Glutamatergic neuron (in vitro differentiated cells): ENCODE measurements at regions not wholly inside any gene's neighbourhood (a gene's known extent, or its start where the extent isn't known, plus 50 kb on each side); places are given as distances from the start of the nearest gene placed in this dataset.

ENCODE experiments used
- DNase-seq: peaks from one replicate; pipeline ENCODE4 v3.0.0; 2022
- H3K27ac Mint-ChIP-seq: one replicate; pipeline ENCODE4 v1.8.0; 2020; ENCODE audit warnings: mild to moderate bottlenecking, mixed read lengths, inconsistent platforms; ENCODE audit not compliant: unreplicated experiment
- H3K27me3 Mint-ChIP-seq: one replicate; pipeline ENCODE4 v1.8.0; 2020; ENCODE audit warnings: mild to moderate bottlenecking, moderate library complexity, mixed read lengths, inconsistent platforms; ENCODE audit not compliant: unreplicated experiment
- H3K36me3 Mint-ChIP-seq: one replicate; pipeline ENCODE4 v1.8.0; 2020; ENCODE audit warnings: mild to moderate bottlenecking, mixed read lengths, inconsistent platforms; ENCODE audit not compliant: unreplicated experiment
- H3K4me1 Mint-ChIP-seq: one replicate; pipeline ENCODE4 v1.8.0; 2020; ENCODE audit warnings: mild to moderate bottlenecking, low read depth, mixed read lengths, inconsistent platforms; ENCODE audit not compliant: unreplicated experiment
- H3K4me3 Mint-ChIP-seq: one replicate; pipeline ENCODE4 v1.8.0; 2020; ENCODE audit warnings: mild to moderate bottlenecking, mixed read lengths, inconsistent platforms; ENCODE audit not compliant: unreplicated experiment
- H3K9me3 Mint-ChIP-seq: one replicate; pipeline ENCODE4 v1.8.0; 2020; ENCODE audit warnings: mild to moderate bottlenecking, moderate library complexity, mixed read lengths, inconsistent platforms; ENCODE audit not compliant: unreplicated experiment
- CTCF ChIP-seq: fragments of 200-600 bp; sonication (generic); IDR thresholded peaks from one replicate; pipeline ENCODE4 v1.5.0; 2021; ENCODE audit not compliant: partially characterized antibody, unreplicated experiment

GRCh38 chr11:60592601-60593000 is 77.4 kb downstream of the MS4A13 start:
- H3K27ac Mint-ChIP-seq, result no peak overlapping the region
- H3K4me3 Mint-ChIP-seq, result no peak overlapping the region
- H3K27me3 Mint-ChIP-seq, result peaks cover 3% of the 10 kb centered on the region
- H3K4me1 Mint-ChIP-seq, result no peaks in the 10 kb centered on the region
- peaks cover 8% of the 10 kb centered on the region for H3K36me3 Mint-ChIP-seq
- no peak for DNase-seq
- peaks cover 3% of the 10 kb centered on the region for H3K9me3 Mint-ChIP-seq
- no peak for TF ChIP-seq CTCF

- DNase-seq, result no peak
- H3K4me3 Mint-ChIP-seq, result no peak overlapping the region
- peaks cover 3% of the 10 kb centered on the region for H3K9me3 Mint-ChIP-seq
- no peak for TF ChIP-seq CTCF
- peak overlapping the region; percentile 50 for H3K27ac Mint-ChIP-seq
- H3K27me3 Mint-ChIP-seq, result peaks cover 3% of the 10 kb centered on the region
- H3K4me1 Mint-ChIP-seq, result no peaks in the 10 kb centered on the region
- peaks cover 8% of the 10 kb centered on the region for H3K36me3 Mint-ChIP-seq
These were observed 79.9 kb downstream of the MS4A13 start for GRCh38 chr11:60594998-60595642.

GRCh38 chr11:60607483-60607882 is 91.9 kb upstream of the MS4A8 start:
- Mint-ChIP-seq H3K27me3 (no peaks in the 10 kb centered on the region), H3K27ac (no peak overlapping the region), H3K9me3 (no peaks in the 10 kb centered on the region), H3K36me3 (no peaks in the 10 kb centered on the region), H3K4me1 (no peaks in the 10 kb centered on the region), H3K4me3 (no peak overlapping the region)
- TF ChIP-seq CTCF, result peak; percentile 72
- no peak for DNase-seq

GRCh38 chr11:60609632-60610031 is 89.8 kb upstream of the MS4A8 start:
- H3K27me3 Mint-ChIP-seq, result no peaks in the 10 kb centered on the region
- H3K4me1 Mint-ChIP-seq, result no peaks in the 10 kb centered on the region
- H3K4me3 Mint-ChIP-seq, result no peak overlapping the region
- H3K27ac Mint-ChIP-seq, result no peak overlapping the region
- TF ChIP-seq CTCF, result no peak
- H3K36me3 Mint-ChIP-seq, result no peaks in the 10 kb centered on the region
- DNase-seq, result no peak
- H3K9me3 Mint-ChIP-seq, result no peaks in the 10 kb centered on the region

- no peak for TF ChIP-seq CTCF
- DNase-seq, result no peak
- H3K36me3 Mint-ChIP-seq, result no peaks in the 10 kb centered on the region
- H3K9me3 Mint-ChIP-seq, result no peaks in the 10 kb centered on the region
- no peak overlapping the region for H3K4me3 Mint-ChIP-seq
- H3K27me3 Mint-ChIP-seq, result no peaks in the 10 kb centered on the region
- H3K4me1 Mint-ChIP-seq, result no peaks in the 10 kb centered on the region
- no peak overlapping the region for H3K27ac Mint-ChIP-seq
These were observed 88.7 kb upstream of the MS4A8 start for GRCh38 chr11:60610702-60611101.
